ENCODE measurements at regions not wholly inside any gene's neighbourhood (a gene's known extent, or its start where the extent isn't known, plus 50 kb on each side); places are given as distances from the start of the nearest gene placed in this dataset.

DNA sequence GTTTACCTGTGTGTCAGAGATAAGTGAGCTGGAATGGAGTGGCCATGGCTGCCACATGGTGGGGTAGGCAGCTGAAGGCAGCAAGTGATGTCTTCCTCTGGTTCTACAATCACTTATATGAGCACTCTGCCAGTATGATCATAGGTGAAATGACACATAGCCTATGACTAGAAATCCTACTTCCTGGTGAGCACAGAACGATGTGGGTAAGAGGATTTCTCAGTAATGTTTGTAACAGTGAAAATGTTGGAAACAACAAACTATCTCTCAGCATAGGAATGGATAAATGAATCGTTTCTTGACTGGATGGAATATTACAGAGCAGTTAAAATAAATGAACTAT lies 187.0 kb upstream of the S1PR3 start:
- no peak for TF ChIP-seq CTCF (IDR thresholded peaks at IDR 0.05; ENCODE audit: low read length)
- no peak for TF ChIP-seq EZH2 (IDR thresholded peaks at IDR 0.05; ENCODE audit: borderline replicate concordance, low read length)

All from OCI-LY1 (cell line).